HepG2 (cell line): ENCODE measurements at regions not wholly inside any gene's neighbourhood (a gene's known extent, or its start where the extent isn't known, plus 50 kb on each side); places are given as distances from the start of the nearest gene placed in this dataset.

ENCODE experiments used
- ATAC-seq: fragments of 200-7000 bp; cut with Tn5 transposase; 3 replicates; pipeline ENCODE4 v1.9.1; 2020; ENCODE audit warnings: mild to moderate bottlenecking, moderate library complexity
- BruUV-seq: library from RNA; stranded (reverse); fragments of 400-500 nt; replicated peaks from 2 replicates; lab custom pipeline; 2021; lab: Mats Ljungman, UMichigan
- CTCF ChIA-PET: fragments of 300-600 bp; formaldehyde crosslinking; extraction: SDS; loops from one replicate; lab custom pipeline; 2021; ENCODE audit warnings: low total read pairs, inconsistent platforms, low intra/inter-chr PET ratio; lab: Yijun Ruan, JAX
- POLR2A ChIA-PET: fragments of 350-600 bp; sonication (Branson Sonifier 250); formaldehyde crosslinking; loops from one replicate; lab custom pipeline; 2020; ENCODE audit warnings: antibody characterized with exemption, inconsistent platforms; lab: Yijun Ruan, JAX
- DNase-seq: peaks from one replicate; pipeline ENCODE4 v3.0.0-alpha.2; 2015; ENCODE audit warnings: low spot score
- FAIRE-seq: peaks from 3 replicates; lab custom pipeline; 2011; peaks lifted over from hg19 to GRCh38; lab: Jason Lieb, UNC
- H2AFZ ChIP-seq: one replicate; pipeline ENCODE4 v1.6.1; 2011; ENCODE audit warnings: low read length, inconsistent platforms
- H3K27ac ChIP-seq: fragments of 300-600 bp; 3 replicates; pipeline ENCODE4 v1.8.0; 2011; ENCODE audit warnings: mixed run types, mild to moderate bottlenecking, mixed read lengths, low read length, inconsistent platforms; ENCODE audit not compliant: insufficient read depth; ENCODE audit errors: extremely low read length
- H3K27me3 ChIP-seq, 2 experiments: fragments of 200-600 bp in 1 of 2; 2 replicates in 1 of 2; 3 replicates in 1 of 2; pipeline versions ENCODE4 v1.6.0 to v1.8.0; 2011; ENCODE audit warnings: low read length in 2 of 2, mild to moderate bottlenecking in 2 of 2, moderate library complexity in 2 of 2, inconsistent platforms in 1 of 2; ENCODE audit not compliant: insufficient read depth in 2 of 2, control insufficient read depth in 1 of 2
- H3K36me3 ChIP-seq, 2 experiments: fragments of 200-600 bp in 1 of 2; replicated peaks in 1 of 2; 2 replicates in 1 of 2; 3 replicates in 1 of 2; pipeline versions ENCODE4 v1.5.1 to v1.8.0; 2011; ENCODE audit warnings: low read length in 2 of 2, inconsistent platforms in 1 of 2; ENCODE audit not compliant: insufficient read depth in 2 of 2, control insufficient read depth in 1 of 2
- H3K4me1 ChIP-seq: 2 replicates; pipeline ENCODE4 v1.5.1; 2012; ENCODE audit warnings: low read length, inconsistent platforms; ENCODE audit not compliant: insufficient read depth
- H3K4me2 ChIP-seq: 2 replicates; pipeline ENCODE4 v1.6.0; 2011; ENCODE audit warnings: low read depth, low read length, inconsistent platforms
- H3K4me3 ChIP-seq, 3 experiments: fragments of 200-600 bp in 1 of 3; sonication (generic), shearing (Covaris generic) in 1 of 3; replicated peaks in 1 of 3; 2 replicates each; pipeline ENCODE4 v1.5.1; 2011 to 2016; ENCODE audit warnings: low read length in 3 of 3, inconsistent platforms in 2 of 3, low read depth in 2 of 3, mild to moderate bottlenecking in 2 of 3, control low read depth in 1 of 3, mixed read lengths in 1 of 3; ENCODE audit not compliant: insufficient read depth in 1 of 3
- H3K79me2 ChIP-seq: one replicate; pipeline ENCODE4 v1.6.1; 2011; ENCODE audit warnings: low read length, inconsistent platforms; ENCODE audit not compliant: insufficient read depth
- H3K9ac ChIP-seq: 2 replicates; pipeline ENCODE4 v1.6.0; 2011; ENCODE audit warnings: mild to moderate bottlenecking, low read depth, low read length, inconsistent platforms; ENCODE audit not compliant: insufficient read depth
- H3K9me3 ChIP-seq: 2 replicates; pipeline ENCODE4 v1.5.1; 2012; ENCODE audit warnings: mild to moderate bottlenecking, low read length
- H4K20me1 ChIP-seq: 2 replicates; pipeline ENCODE4 v1.6.0; 2011; ENCODE audit warnings: inconsistent platforms, mild to moderate bottlenecking, low read length, moderate library complexity; ENCODE audit not compliant: insufficient read depth
- ARNT ChIP-seq: fragments of 450-650 bp; IDR thresholded peaks from 2 replicates; pipeline ENCODE4 v1.6.1; 2017
- ATF2 ChIP-seq: sonication (generic); formaldehyde crosslinking; IDR thresholded peaks from 2 replicates; pipeline ENCODE4 v1.4.0; 2020; ENCODE audit warnings: missing genetic modification reagents
- ATF3 ChIP-seq: sonication (generic); formaldehyde crosslinking; IDR thresholded peaks from 2 replicates; pipeline ENCODE4 v1.4.0; 2020; ENCODE audit warnings: missing genetic modification reagents
- DRAP1 ChIP-seq: IDR thresholded peaks from 2 replicates; pipeline ENCODE4 v1.6.1; 2016; ENCODE audit warnings: missing genetic modification reagents, missing compliant biosample characterization
- ELF1 ChIP-seq: sonication (generic); formaldehyde crosslinking; IDR thresholded peaks from 2 replicates; pipeline ENCODE4 v1.4.0; 2020; ENCODE audit warnings: missing genetic modification reagents
- MBD4 ChIP-seq: IDR thresholded peaks from 2 replicates; pipeline ENCODE4 v1.6.1; 2012; ENCODE audit warnings: low read length, inconsistent platforms, borderline replicate concordance
- MIER3 ChIP-seq: IDR thresholded peaks from 2 replicates; pipeline ENCODE4 v1.6.1; 2016; ENCODE audit warnings: missing compliant biosample characterization, borderline replicate concordance
- MXD1 ChIP-seq: sonication (generic); formaldehyde crosslinking; IDR thresholded peaks from 2 replicates; pipeline ENCODE4 v1.4.0; 2020; ENCODE audit warnings: mild to moderate bottlenecking, missing genetic modification reagents
- NCOA1 ChIP-seq: sonication (generic); formaldehyde crosslinking; IDR thresholded peaks from 2 replicates; pipeline ENCODE4 v1.9.0; 2021; ENCODE audit warnings: missing genetic modification reagents
- PHF5A ChIP-seq: IDR thresholded peaks from one replicate; pipeline ENCODE4 v1.6.1; 2018; ENCODE audit warnings: low read depth, missing genetic modification reagents; ENCODE audit not compliant: unreplicated experiment
- RBM39 ChIP-seq: fragments of 200-400 bp; formaldehyde crosslinking; IDR thresholded peaks from one replicate; pipeline ENCODE4 v1.6.1; 2018; ENCODE audit warnings: antibody characterized with exemption, mild to moderate bottlenecking, low read depth, low read length; ENCODE audit not compliant: poor library complexity, severe bottlenecking
- SKI ChIP-seq: fragments of 450-650 bp; IDR thresholded peaks from one replicate; pipeline ENCODE4 v1.6.1; 2018; ENCODE audit warnings: mild to moderate bottlenecking; ENCODE audit not compliant: partially characterized antibody
- TFAP4 ChIP-seq: sonication (generic); IDR thresholded peaks from 2 replicates; pipeline ENCODE4 v1.6.1; 2016; ENCODE audit warnings: low read depth, borderline replicate concordance
- YY1 ChIP-seq: IDR thresholded peaks from 2 replicates; pipeline ENCODE4 v1.6.1; 2011; ENCODE audit warnings: low read length, low read depth, moderate library complexity, mild to moderate bottlenecking; ENCODE audit not compliant: insufficient read depth, insufficient replicate concordance
- ZNF430 ChIP-seq: sonication (generic); formaldehyde crosslinking; IDR thresholded peaks from 2 replicates; pipeline ENCODE4 v1.9.0; 2021; ENCODE audit warnings: mild to moderate bottlenecking, missing genetic modification reagents
- ZNF441 ChIP-seq: sonication (generic); formaldehyde crosslinking; IDR thresholded peaks from 2 replicates; pipeline ENCODE4 v1.7.0; 2021; ENCODE audit warnings: missing genetic modification reagents, borderline replicate concordance
- ZNF550 ChIP-seq: sonication (generic); formaldehyde crosslinking; IDR thresholded peaks from 2 replicates; pipeline ENCODE4 v1.4.0; 2020; ENCODE audit warnings: mild to moderate bottlenecking, missing genetic modification reagents, borderline replicate concordance
- ZNF607 ChIP-seq: sonication (generic); formaldehyde crosslinking; IDR thresholded peaks from 2 replicates; pipeline ENCODE4 v1.5.1; 2020; ENCODE audit warnings: missing genetic modification reagents, mild to moderate bottlenecking, borderline replicate concordance
- WGBS: methylation state at CpG from one replicate; pipeline ENCODE4 v1.1.6; 2017; ENCODE audit warnings: low lambda C conversion rate; 5-methylcytosine and 5-hydroxymethylcytosine counted together
- in situ Hi-C: cut with HindIII; loops from 2 replicates; pipeline ENCODE4 v1.10.0; 2017; ENCODE audit warnings: low pct_unique_long_range_greater_than_20kb; ENCODE audit not compliant: extremely low pct_ligation_motif_present
- intact Hi-C: fragments of 100-400 bp; cut with micrococcal nuclease; formaldehyde crosslinking; loops from one replicate; pipeline ENCODE4 v1.10.0; 2022; ENCODE audit not compliant: unreplicated experiment

GRCh38 chr18:24530630-24531111, 70.2 kb downstream of the HRH4 start:
- Histone ChIP-seq H3K27ac (no peak overlapping the region), H3K4me2 (no peak overlapping the region), H3K9me3 (no peaks in the 10 kb centered on the region), H3K4me3 (no peak overlapping the region), H3K27me3 (0 out of 5 replicates have a peak, but pooled peaks cover 0 to 9% of the 10 kb centered on the region in 2 experiments), H2AFZ (no peak overlapping the region), H3K36me3 (no peaks in the 10 kb centered on the region), H3K4me1 (no peaks in the 10 kb centered on the region), H3K79me2 (no peaks in the 10 kb centered on the region), H4K20me1 (no peaks in the 10 kb centered on the region), H3K9ac (no peak overlapping the region)
- ChIA-PET POLR2A (no interaction called here), CTCF (no interaction called here)
- DNase-seq (no peak), ATAC-seq (no peak), FAIRE-seq (no peak)
- TF ChIP-seq MXD1 (CRISPR knock-in tag) = no peak
- no peak for TF ChIP-seq ELF1 (CRISPR knock-in tag)
- TF ChIP-seq PHF5A (CRISPR knock-in tag) = no peak
- no peak for TF ChIP-seq ZNF550
- no peak for TF ChIP-seq ZNF430
- no peak for TF ChIP-seq SKI
- TF ChIP-seq NCOA1 (CRISPR knock-in tag) = no peak
- no peak for TF ChIP-seq DRAP1 (CRISPR knock-in tag)
- no peak for TF ChIP-seq ATF3
- no peak for TF ChIP-seq ZNF607 (CRISPR knock-in tag)
- TF ChIP-seq RBM39 = no peak
- no peak for TF ChIP-seq MBD4
- TF ChIP-seq ATF2 (CRISPR knock-in tag) = no peak
- no peak for TF ChIP-seq TFAP4
- TF ChIP-seq ZNF441 = no peak
- TF ChIP-seq MIER3 (CRISPR knock-in tag) = no peak
- TF ChIP-seq ARNT = no peak
- no peak for TF ChIP-seq YY1
- WGBS = 17% methylated on average over 6 of the region's 6 CpGs
- intact Hi-C loops (no loop called here), in situ Hi-C loops (no loop called here)
- no TSS peak for BruUV-seq
